Body of pancreas (tissue), 4 donors: ENCODE measurements at regions not wholly inside any gene's neighbourhood (a gene's known extent, or its start where the extent isn't known, plus 50 kb on each side); places are given as distances from the start of the nearest gene placed in this dataset.

ENCODE experiments used
- CTCF ChIP-seq, 7 experiments: fragments of 450-650 bp in 4 of 7; fragments of 200-600 bp in 3 of 7; sonication (generic) in 3 of 7; IDR thresholded peaks; one replicate each; pipeline ENCODE4 v1.5.1; 2016 to 2019; ENCODE audit warnings: antibody characterized with exemption in 7 of 7
- POLR2A ChIP-seq, 3 donors: fragments of 450-650 bp; IDR thresholded peaks; one replicate each; pipeline ENCODE4 v1.6.1; 2016; ENCODE audit warnings: antibody characterized with exemption in 3 of 3, mild to moderate bottlenecking in 2 of 3

GRCh38 chr14:34055157-34055950 is 104.5 kb upstream of the EGLN3 start:
- TF ChIP-seq CTCF (IDR thresholded peaks at IDR 0.05) (no peak), POLR2A (IDR thresholded peaks at IDR 0.05) (no peak)
